ENCODE measurements at regions not wholly inside any gene's neighbourhood (a gene's known extent, or its start where the extent isn't known, plus 50 kb on each side); places are given as distances from the start of the nearest gene placed in this dataset.

DNA sequence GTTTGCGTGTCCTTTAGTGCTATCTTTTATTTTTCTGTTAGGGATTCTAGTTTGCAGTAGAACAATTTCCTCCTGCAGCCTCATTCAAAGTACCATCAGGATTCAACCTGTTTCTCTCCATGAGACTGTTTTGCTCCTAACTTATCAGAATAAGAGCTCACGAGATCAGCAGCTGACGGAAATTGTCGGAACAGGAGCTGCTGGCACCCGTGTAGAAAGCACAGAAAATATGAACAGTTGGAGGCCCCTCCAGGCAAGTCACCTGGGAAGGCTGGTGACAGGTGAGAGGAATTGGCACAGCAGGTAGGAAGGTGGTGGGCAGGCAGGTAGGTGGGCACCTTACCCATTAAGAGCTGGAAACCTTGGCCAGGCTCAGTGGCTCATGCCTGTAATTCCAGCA lies 368.6 kb downstream of the CDH26 start:
- no peaks in the 10 kb centered on the region for H3K27me3 Mint-ChIP-seq
- H3K4me3 Mint-ChIP-seq: no peak overlapping the region
- no peak for DNase-seq
- H3K36me3 Mint-ChIP-seq: no peaks in the 10 kb centered on the region
- H3K9me3 Mint-ChIP-seq: no peaks in the 10 kb centered on the region
- H3K4me1 Mint-ChIP-seq: no peaks in the 10 kb centered on the region
- H3K27ac Mint-ChIP-seq: no peak overlapping the region

- Mint-ChIP-seq H3K27me3 (no peaks in the 10 kb centered on the region), H3K36me3 (no peaks in the 10 kb centered on the region), H3K9me3 (no peaks in the 10 kb centered on the region), H3K4me3 (no peak overlapping the region), H3K4me1 (no peaks in the 10 kb centered on the region), H3K27ac (no peak overlapping the region)
- no peak for DNase-seq
Observed at GRCh38 chr20:60327971-60328660, 369.9 kb downstream of the CDH26 start.

DNA sequence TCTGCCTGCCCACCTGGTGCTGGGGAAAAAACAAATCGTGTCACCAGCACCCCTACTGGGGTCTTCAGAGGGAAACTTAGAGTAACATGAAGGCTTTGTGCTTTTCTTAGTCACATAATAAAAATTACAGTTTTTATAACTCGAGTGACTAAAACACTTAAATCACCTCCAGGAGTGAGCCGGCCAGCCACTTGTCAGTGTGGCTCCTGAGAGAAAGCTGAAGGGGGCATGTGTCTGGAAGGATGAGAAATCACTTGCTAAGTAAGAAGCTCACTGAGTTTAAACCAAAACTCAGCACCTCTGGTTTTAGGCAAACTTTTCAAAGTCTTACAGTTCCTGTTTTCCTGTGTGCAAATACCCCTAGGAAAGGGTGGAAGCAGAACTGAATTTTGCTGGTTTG lies 372.2 kb downstream of the CDH26 start:
- H3K36me3 Mint-ChIP-seq: no peaks in the 10 kb centered on the region
- no peak for DNase-seq
- H3K4me1 Mint-ChIP-seq: no peaks in the 10 kb centered on the region
- H3K9me3 Mint-ChIP-seq: no peaks in the 10 kb centered on the region
- H3K27ac Mint-ChIP-seq: no peak overlapping the region
- no peak overlapping the region for H3K4me3 Mint-ChIP-seq
- no peaks in the 10 kb centered on the region for H3K27me3 Mint-ChIP-seq

DNA sequence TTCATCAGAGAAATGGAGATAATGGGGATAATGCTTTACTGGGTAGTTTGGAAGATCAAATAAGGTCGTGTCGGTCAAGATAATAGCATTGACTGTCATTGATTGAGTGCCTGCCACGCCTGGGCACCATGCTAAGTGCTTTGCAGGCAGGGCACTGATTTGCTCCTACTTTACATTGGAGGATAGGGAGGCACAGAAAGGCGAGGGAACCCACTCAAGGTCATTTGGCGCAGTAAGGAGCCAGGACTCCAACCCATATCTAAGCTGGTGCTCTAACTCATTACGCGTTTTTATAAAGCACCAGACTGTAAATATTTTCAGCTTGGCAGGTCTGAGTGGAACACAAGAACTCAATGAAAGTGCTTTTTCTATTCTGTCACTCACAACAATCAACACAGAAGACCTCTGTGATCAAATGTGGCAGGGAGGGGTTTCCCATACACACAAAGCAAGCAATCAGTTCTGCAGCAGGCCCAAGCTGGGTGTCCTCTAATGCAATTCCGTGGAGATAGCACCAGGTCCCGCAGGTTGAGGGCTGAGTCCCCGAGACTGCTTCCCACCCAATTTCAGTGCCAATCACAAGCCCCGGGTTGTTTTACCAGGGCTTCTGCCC lies 373.6 kb downstream of the CDH26 start:
- Mint-ChIP-seq H3K9me3 (no peaks in the 10 kb centered on the region), H3K36me3 (no peaks in the 10 kb centered on the region), H3K27ac (no peak overlapping the region), H3K27me3 (no peaks in the 10 kb centered on the region), H3K4me1 (no peaks in the 10 kb centered on the region), H3K4me3 (no peak overlapping the region)
- DNase-seq: no peak

GRCh38 chr20:60332523-60332922 lies 374.3 kb downstream of the CDH26 start:
- Mint-ChIP-seq H3K27ac (no peak overlapping the region), H3K9me3 (no peaks in the 10 kb centered on the region), H3K36me3 (no peaks in the 10 kb centered on the region), H3K4me1 (no peaks in the 10 kb centered on the region), H3K27me3 (no peaks in the 10 kb centered on the region), H3K4me3 (no peak overlapping the region)
- no peak for DNase-seq

DNA sequence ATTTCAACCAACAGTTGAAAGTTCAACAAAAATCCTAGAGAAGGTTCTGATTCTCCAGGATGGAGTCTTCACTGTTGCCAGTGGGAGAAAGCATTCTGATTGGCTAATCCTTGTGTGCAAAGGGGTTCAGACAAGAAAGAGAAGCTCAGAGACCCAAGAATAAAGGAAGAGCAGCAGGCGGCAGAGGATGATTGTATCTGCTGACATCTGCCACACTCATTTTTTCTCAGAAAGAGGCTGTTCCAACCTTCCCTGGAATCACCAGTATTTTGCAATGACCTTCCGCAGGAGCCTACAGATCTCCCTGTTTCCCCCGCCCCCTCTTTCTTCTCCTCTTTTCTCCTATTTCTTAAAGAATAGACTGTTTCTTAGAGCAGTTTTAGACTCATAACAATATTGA lies 376.7 kb downstream of the CDH26 start:
- no peak overlapping the region for H3K27ac Mint-ChIP-seq
- H3K4me1 Mint-ChIP-seq: no peaks in the 10 kb centered on the region
- DNase-seq: no peak
- H3K27me3 Mint-ChIP-seq: peaks cover 3% of the 10 kb centered on the region
- no peaks in the 10 kb centered on the region for H3K36me3 Mint-ChIP-seq
- no peaks in the 10 kb centered on the region for H3K9me3 Mint-ChIP-seq
- H3K4me3 Mint-ChIP-seq: no peak overlapping the region

DNA sequence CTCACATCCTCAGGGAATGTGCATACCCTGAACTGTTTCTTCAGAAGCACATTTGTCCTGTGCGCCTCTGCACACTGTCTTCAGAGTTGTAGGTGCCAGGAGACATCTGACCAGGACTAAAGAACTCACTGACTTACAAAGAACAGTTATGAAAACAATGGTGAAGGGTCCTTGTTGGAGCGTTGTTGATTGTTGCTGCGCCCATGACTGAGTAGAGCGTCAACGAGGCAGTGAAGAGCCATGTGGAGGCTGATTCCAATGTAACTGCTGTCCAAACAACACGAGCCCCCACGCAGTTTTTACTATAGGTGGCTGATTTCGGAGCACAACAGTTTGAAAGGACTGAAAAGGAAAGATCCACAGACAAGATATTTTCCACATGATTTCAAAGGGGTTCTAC lies 380.3 kb downstream of the CDH26 start:
- H3K27me3 Mint-ChIP-seq: peaks cover 3% of the 10 kb centered on the region

GRCh38 chr20:60339738-60340137 lies 381.5 kb downstream of the CDH26 start:
- Mint-ChIP-seq H3K27ac (no peak overlapping the region), H3K36me3 (no peaks in the 10 kb centered on the region), H3K4me1 (no peaks in the 10 kb centered on the region), H3K4me3 (no peak overlapping the region), H3K9me3 (no peaks in the 10 kb centered on the region), H3K27me3 (peaks cover 3% of the 10 kb centered on the region)
- DNase-seq: no peak

More for the DNA sequence above, 380.3 kb downstream of the CDH26 start:
- no peak overlapping the region for H3K27ac Mint-ChIP-seq
- no peak overlapping the region for H3K4me3 Mint-ChIP-seq
- no peaks in the 10 kb centered on the region for H3K9me3 Mint-ChIP-seq
- H3K4me1 Mint-ChIP-seq: no peaks in the 10 kb centered on the region
- no peaks in the 10 kb centered on the region for H3K36me3 Mint-ChIP-seq
- DNase-seq: no peak

DNA sequence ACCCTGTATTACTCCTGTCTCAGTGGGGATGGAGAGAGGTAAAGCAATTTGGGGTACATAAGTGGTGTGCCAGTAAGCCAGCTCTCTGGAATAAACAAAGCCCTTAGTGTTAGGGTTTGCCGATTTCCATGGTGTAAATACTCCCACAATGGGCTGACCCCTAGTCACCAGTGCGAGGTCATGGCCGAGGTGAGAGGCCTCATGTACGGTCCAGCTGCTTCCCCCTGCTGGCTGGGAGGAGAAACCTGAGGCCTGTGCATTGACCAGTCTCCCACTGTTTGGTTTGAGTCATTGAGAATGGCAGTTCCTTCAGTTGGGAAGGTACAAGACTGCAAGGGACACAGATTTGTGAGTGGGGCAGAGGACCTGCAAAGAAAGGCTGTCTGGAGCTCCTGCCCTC lies 382.0 kb downstream of the CDH26 start:
- no peak overlapping the region for H3K27ac Mint-ChIP-seq
- H3K36me3 Mint-ChIP-seq: no peaks in the 10 kb centered on the region
- peaks cover 3% of the 10 kb centered on the region for H3K27me3 Mint-ChIP-seq
- H3K4me3 Mint-ChIP-seq: no peak overlapping the region
- DNase-seq: no peak
- H3K4me1 Mint-ChIP-seq: no peaks in the 10 kb centered on the region
- H3K9me3 Mint-ChIP-seq: no peaks in the 10 kb centered on the region

DNA sequence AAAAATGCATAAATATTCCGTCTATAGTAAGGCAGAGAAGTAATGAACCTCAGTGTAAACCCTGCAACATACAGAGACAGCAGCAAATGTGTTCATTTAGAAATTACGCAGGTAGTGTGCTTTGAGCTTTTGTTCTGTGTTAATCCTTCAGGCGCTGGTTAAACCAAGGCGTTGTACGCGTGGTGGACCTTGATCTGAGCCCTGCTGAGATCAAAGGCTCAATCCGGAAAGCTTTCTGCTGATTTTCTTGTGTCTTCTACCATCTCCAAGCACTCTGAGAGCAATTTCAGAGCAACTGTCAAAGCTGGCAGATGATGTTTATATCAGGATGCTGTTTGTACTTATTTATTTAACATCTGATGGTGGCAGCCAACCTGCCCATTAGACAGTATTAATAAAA lies 382.8 kb downstream of the CDH26 start:
- Mint-ChIP-seq H3K36me3 (no peaks in the 10 kb centered on the region), H3K27ac (no peak overlapping the region), H3K4me3 (no peak overlapping the region), H3K27me3 (peaks cover 3% of the 10 kb centered on the region), H3K9me3 (no peaks in the 10 kb centered on the region), H3K4me1 (no peaks in the 10 kb centered on the region)
- DNase-seq: no peak

DNA sequence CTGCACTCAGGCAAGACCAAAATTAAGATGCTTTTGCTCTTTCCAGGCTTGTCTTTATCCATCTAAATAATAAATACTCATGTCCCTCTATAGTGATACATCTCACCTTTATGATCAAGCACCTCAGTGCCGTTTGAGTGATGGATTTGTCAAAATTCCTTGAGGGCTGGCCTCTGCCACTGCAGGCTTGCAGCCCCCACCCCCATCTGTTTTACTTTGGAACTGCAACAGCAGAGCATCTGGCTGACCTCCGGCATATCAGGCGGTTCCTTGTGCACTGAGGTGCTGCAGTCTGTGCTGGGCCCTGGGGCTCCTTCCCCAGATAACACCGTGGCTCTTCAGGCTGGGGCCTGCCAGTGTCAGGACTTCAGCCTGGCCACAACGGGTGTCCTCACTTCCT lies 386.9 kb downstream of the CDH26 start:
- Mint-ChIP-seq H3K27me3 (no peaks in the 10 kb centered on the region), H3K36me3 (no peaks in the 10 kb centered on the region), H3K27ac (no peak overlapping the region), H3K9me3 (no peaks in the 10 kb centered on the region), H3K4me1 (no peaks in the 10 kb centered on the region), H3K4me3 (no peak overlapping the region)
- no peak for DNase-seq

GRCh38 chr20:60349418-60349817 lies 391.2 kb downstream of the CDH26 start:
- no peak overlapping the region for H3K27ac Mint-ChIP-seq
- H3K27me3 Mint-ChIP-seq: no peaks in the 10 kb centered on the region
- no peaks in the 10 kb centered on the region for H3K36me3 Mint-ChIP-seq
- H3K4me3 Mint-ChIP-seq: no peak overlapping the region
- no peak for DNase-seq
- no peaks in the 10 kb centered on the region for H3K4me1 Mint-ChIP-seq
- H3K9me3 Mint-ChIP-seq: no peaks in the 10 kb centered on the region

- Mint-ChIP-seq H3K27ac (no peak overlapping the region), H3K4me1 (no peaks in the 10 kb centered on the region), H3K27me3 (no peaks in the 10 kb centered on the region), H3K36me3 (no peaks in the 10 kb centered on the region), H3K4me3 (no peak overlapping the region), H3K9me3 (no peaks in the 10 kb centered on the region)
- DNase-seq: no peak
Observed at GRCh38 chr20:60352017-60352416, 393.8 kb downstream of the CDH26 start.

DNA sequence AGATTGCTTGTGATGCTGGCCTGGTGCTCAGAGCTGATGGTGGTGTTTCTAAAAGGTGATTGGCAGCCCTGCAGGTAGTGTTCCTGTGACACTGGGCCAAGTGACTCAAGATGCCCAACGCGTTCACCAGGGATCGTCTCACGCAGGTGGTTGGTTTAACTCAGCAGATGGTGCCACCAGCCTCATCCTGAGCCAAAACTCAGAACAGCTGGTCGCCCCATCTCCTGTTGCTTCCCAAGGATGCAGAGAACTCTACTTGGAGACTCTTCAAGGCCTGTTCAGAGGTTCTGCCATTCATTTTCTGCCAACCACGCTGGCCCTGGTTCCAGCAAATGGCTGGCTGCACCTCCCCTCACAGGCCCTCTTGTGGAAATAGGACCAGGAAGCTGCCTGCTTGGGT lies 394.4 kb downstream of the CDH26 start:
- Mint-ChIP-seq H3K4me1 (no peaks in the 10 kb centered on the region), H3K4me3 (no peak overlapping the region)

DNA sequence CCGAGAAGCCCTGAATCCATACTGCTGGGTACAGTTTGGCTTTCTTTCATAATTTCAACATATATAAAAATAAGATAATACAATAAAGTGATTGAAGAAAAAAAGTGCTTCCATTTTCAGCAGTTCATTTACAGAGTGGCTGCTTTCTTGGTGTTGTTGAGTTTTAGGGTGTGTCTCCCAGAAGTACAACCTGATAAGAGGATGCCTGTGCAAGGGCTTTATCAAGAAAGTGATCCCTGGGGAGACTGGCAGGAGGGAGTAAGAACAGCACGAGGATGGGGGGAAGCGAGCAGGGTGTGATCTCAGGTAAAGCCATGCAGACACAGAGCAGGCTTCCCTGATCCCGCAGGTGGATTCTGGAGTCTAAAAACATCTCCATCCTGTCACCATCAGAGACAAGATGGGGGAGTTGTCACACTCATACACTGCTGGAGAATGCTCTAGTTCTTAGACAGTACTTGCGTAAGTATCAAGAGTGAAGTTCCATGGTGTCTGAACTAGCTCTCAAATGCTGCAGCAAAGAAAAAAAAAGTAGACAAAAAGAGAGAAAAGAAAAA lies 395.9 kb downstream of the CDH26 start:
- no peak for DNase-seq
- H3K27me3 Mint-ChIP-seq: no peaks in the 10 kb centered on the region
- no peak overlapping the region for H3K27ac Mint-ChIP-seq
- H3K36me3 Mint-ChIP-seq: no peaks in the 10 kb centered on the region
- H3K4me3 Mint-ChIP-seq: no peak overlapping the region
- H3K4me1 Mint-ChIP-seq: no peaks in the 10 kb centered on the region
- no peaks in the 10 kb centered on the region for H3K9me3 Mint-ChIP-seq

More for the DNA sequence above, 394.4 kb downstream of the CDH26 start:
- H3K9me3 Mint-ChIP-seq: no peaks in the 10 kb centered on the region
- H3K27ac Mint-ChIP-seq: no peak overlapping the region
- H3K36me3 Mint-ChIP-seq: no peaks in the 10 kb centered on the region
- no peak for DNase-seq
- H3K27me3 Mint-ChIP-seq: no peaks in the 10 kb centered on the region

GRCh38 chr20:60358101-60358500 lies 399.9 kb downstream of the CDH26 start:
- Mint-ChIP-seq H3K4me1 (no peaks in the 10 kb centered on the region), H3K9me3 (no peaks in the 10 kb centered on the region)

More at GRCh38 chr20:60358101-60358500, 399.9 kb downstream of the CDH26 start:
- Mint-ChIP-seq H3K4me3 (no peak overlapping the region), H3K27ac (no peak overlapping the region), H3K27me3 (no peaks in the 10 kb centered on the region), H3K36me3 (no peaks in the 10 kb centered on the region)
- no peak for DNase-seq

Data from activated naive CD8-positive, alpha-beta T cell treated with anti-CD3 and anti-CD28 coated beads for 36 hours (primary cell).